ENCODE measurements at regions not wholly inside any gene's neighbourhood (a gene's known extent, or its start where the extent isn't known, plus 50 kb on each side); places are given as distances from the start of the nearest gene placed in this dataset.

DNA sequence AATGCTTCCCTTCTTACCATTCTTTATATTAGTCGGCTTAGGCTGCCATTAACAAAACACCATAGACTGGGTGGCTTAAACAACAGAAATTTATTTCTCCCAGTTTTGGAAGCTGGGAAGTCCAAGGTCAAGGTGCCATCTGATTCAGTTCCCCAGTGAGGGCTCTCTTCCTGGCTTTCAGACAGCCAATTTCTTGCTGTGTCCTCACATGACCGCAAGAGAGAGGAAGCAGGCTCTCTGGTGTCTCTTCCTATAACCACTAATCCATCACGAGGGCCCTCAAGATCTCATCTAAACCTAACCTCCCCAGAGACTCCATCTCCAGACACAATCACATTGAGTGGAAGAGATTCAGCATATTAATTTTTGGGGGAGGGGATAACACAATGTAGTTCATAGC lies 193.0 kb upstream of the SGK1 start:
- H3K4me3 ChIP-seq (ENCODE audit: low read length): no peak overlapping the region
- TF ChIP-seq, protein P1, sequence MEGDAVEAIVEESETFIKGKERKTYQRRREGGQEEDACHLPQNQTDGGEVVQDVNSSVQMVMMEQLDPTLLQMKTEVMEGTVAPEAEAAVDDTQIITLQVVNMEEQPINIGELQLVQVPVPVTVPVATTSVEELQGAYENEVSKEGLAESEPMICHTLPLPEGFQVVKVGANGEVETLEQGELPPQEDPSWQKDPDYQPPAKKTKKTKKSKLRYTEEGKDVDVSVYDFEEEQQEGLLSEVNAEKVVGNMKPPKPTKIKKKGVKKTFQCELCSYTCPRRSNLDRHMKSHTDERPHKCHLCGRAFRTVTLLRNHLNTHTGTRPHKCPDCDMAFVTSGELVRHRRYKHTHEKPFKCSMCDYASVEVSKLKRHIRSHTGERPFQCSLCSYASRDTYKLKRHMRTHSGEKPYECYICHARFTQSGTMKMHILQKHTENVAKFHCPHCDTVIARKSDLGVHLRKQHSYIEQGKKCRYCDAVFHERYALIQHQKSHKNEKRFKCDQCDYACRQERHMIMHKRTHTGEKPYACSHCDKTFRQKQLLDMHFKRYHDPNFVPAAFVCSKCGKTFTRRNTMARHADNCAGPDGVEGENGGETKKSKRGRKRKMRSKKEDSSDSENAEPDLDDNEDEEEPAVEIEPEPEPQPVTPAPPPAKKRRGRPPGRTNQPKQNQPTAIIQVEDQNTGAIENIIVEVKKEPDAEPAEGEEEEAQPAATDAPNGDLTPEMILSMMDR (conservative IDR thresholded peaks at IDR 0.05; ENCODE audit: low read depth, low read length): no peak
- DNase-seq (ENCODE audit: low read depth): no peak

DNA sequence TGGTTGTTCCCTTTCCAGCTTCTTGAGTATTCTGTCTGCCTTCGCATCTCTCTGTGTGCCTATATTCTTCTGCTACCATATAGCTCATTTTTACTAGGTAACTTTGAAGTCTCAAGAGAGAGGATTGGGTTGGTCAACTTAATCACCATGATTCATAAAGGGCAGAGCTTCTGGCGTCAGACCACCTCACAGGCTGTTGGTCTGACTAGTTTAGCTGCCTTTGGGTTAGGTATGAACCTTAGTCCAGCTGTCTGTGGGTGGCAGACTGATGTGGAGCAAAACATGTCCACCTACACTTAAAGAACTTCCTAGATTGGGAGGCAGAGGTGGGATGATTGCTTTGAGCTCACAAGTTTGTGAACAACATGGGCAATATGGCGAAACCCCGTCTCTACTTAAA lies 192.2 kb upstream of the SGK1 start:
- DNase-seq (ENCODE audit: low read depth): no peak
- no peak overlapping the region for H3K4me3 ChIP-seq (ENCODE audit: low read length)
- TF ChIP-seq, protein P1 (conservative IDR thresholded peaks at IDR 0.05; ENCODE audit: low read depth, low read length): no peak

DNA sequence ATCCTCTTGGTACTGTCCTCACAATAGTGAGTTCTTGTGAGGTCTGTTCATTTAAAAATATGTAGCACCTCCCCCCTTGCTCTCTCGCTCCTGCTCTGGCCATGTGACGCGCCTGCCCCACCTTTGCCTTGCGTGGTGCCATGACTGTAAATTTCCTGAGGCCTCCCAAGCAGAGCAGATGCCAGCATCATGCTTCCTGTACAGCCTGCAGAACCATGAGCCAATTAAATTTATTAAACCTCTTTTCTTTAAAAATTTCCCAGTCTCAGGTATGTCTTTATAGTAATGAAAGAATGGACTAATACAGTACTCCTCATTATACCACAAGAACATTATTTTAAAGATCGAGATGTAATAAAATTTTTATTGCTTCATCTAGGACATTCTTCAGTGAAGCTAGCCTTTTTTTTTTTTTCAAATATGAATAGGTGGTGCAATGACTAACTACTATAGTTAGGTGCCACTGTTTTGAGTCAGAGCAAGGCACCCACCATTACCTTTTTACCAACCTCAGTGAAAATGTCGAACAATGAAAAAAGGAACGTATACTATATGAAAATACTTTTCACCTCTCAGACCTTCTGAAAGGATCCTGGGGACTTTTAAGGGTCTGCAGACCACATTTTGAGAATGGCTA lies 191.1 kb upstream of the SGK1 start:
- DNase-seq (ENCODE audit: low read depth): no peak
- TF ChIP-seq, protein P1 (conservative IDR thresholded peaks at IDR 0.05; ENCODE audit: low read depth, low read length): no peak
- no peak overlapping the region for H3K4me3 ChIP-seq (ENCODE audit: low read length)

DNA sequence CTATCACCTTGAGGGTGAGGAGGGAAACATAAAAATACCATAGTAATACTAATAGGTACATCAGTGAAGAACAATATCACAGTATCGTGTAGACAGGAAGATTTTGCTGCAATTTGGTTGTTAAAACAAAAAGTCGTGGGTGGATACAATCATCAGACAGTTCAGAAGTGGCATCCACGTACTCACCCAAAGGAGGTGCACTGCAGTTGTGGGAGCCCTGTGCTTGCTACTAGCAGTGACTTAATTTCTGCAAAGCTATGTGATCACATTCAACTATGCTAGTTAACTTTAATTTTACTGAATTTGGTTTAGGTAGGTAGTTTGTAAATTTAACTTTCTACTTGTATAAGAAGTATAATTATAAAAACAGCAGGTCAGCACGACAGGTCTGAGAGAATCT lies 188.2 kb upstream of the SGK1 start:
- TF ChIP-seq, protein P1 (conservative IDR thresholded peaks at IDR 0.05; ENCODE audit: low read depth, low read length): no peak

DNA sequence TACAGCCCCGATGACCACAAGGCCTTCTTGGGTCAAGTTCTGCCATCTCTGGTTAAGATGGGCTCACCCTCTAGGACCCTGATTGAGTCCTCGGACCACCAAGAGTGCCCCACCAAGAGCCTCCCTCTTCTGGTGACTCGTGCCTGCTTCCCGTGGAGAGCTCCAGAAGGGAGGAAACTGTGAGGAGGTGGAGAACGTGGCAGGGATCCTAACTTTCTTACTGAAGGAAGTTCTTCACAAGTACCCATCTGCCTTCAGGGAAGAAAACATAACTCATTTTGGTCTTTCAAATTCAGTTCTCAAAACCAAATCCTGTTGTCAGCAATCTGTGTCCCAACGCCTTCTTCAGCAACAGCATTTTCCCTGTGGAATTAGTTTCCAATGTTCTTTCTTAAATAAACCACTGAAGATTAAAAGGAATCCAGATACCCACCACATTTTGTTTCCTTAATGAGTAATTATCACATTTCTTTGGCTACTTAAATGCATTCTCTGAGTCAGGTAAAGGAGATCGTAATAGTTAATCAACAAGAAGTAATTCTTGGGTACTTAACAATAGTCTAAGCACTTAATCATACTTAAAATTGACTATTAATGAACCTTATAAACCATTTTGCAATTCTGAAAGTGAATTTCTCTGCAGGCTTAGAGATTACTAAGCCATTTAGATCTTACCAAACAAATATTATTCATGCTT lies 185.8 kb upstream of the SGK1 start:
- TF ChIP-seq, protein P1 (conservative IDR thresholded peaks at IDR 0.05; ENCODE audit: low read depth, low read length): no peak
- peak; percentile 86 for DNase-seq (ENCODE audit: low read depth)
- H3K4me3 ChIP-seq (ENCODE audit: low read length): no peak overlapping the region

More for the DNA sequence above, 188.2 kb upstream of the SGK1 start:
- DNase-seq (ENCODE audit: low read depth): no peak
- H3K4me3 ChIP-seq (ENCODE audit: low read length): no peak overlapping the region

DNA sequence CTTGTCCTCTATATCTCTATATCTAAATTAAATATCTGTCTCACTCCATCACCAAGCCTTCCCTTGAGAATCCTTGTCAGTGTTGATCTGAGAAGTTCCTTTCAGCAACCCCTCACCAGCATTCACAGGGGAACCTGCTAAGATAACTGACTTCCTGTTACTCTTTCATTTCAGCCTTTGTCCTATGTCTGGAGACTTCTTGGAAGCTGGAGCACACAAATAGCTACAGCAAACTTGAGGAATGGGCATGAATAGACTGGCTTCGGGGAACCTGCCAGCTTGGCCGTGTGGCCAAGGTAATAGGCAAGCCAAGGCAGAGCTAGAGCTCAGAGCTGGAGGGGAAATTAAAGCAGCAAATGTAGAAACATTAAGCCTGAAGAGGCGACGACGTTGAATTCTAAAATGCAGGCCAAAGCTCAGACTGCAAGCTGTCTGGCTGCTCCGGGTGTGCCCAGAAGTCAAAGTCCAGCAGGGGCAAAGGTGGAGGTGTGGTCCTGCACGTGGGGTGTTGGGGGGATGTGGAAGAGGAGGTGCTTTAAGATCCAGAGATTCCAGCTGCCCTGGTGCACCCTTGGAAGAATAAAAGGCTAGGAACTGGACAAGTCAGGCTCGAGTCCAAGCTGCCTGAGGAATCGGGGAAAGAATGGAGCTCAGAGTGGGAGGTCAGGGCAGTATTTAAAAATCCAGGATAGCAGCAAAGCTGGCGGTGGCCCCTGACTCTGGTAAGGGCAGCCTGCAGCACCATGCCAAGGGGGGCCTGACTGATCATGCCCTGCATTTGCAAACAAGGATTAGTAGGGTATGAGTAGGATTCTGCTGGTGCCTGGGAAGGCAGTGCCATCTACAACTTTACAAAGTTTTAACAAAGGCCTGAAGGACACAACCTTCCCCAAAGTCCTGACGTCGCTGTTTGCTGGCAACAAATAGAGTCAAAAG lies 185.0 kb upstream of the SGK1 start:
- no peak for DNase-seq (ENCODE audit: low read depth)
- no peak overlapping the region for H3K4me3 ChIP-seq (ENCODE audit: low read length)
- TF ChIP-seq, protein P1 (conservative IDR thresholded peaks at IDR 0.05; ENCODE audit: low read depth, low read length): no peak

All from retinal pigment epithelial cell (primary cell).